Frontal cortex (tissue), 3 donors: ENCODE measurements at regions not wholly inside any gene's neighbourhood (a gene's known extent, or its start where the extent isn't known, plus 50 kb on each side); places are given as distances from the start of the nearest gene placed in this dataset.
"Not testable (repeated sequence)": the region's sequence is repeated elsewhere in the genome, so short reads cannot be mapped to it uniquely, and the experiment has no call there.

ENCODE experiments used
- DNase-seq, 2 donors: peaks; one replicate each; pipeline ENCODE4 v3.0.0; 2012; ENCODE audit warnings: low spot score in 2 of 2
- FAIRE-seq: peaks from 2 replicates; lab custom pipeline; 2012; peaks lifted over from hg19 to GRCh38; lab: Jason Lieb, UNC
- donor health status: control.
- donor health status: control.
- donor health status: control.

DNA sequence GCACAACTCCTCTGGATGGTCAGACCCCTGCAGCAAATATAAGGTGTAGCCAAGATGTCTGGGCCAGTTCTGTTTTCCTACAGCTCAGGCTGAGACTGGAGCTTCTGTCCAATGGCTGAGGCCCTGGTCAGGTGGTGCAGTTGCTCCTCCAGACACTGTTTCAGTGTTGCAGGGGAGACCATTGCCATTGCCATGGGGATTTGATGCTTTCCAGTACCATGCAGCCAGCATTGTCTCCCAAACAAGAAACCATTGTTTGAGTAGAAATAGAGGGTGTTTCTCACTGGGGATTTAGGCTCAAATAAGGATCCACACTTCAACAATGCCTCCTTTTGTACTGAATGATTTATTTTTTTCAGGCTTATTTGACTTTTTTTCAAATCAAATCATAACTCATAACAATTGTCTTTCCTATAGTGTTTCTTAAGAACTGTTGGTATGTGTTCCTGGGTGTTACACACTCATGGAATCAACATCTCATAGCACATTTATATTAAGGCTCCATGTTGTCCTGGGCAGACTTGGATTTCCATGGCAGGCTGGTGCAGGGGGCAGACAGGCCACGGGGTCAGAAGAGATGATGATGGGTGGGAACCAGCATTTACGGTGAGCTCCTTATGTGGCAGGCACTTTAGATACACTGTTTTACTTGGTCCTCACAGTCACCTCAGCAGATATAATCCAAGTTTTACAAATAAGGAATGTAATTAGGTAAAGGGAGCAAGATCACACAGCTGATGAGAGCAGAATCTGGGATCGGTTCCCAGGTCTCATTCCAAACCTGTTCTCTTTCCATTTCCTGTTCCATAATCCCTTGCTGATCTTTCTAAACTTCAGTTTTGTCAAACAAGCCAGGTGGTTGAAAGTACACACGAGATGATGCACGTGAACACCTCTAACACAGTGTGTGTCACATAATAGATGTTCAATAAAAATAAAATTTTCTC, 95.9 kb upstream of the GNAQ start:
- DNase-seq (peak; percentile 20 to 27), FAIRE-seq (peak; percentile 97)

- FAIRE-seq (no peak), DNase-seq (no peak)
Measured at GRCh38 chr9:78123808-78124207, 92.2 kb upstream of the GNAQ start.

DNA sequence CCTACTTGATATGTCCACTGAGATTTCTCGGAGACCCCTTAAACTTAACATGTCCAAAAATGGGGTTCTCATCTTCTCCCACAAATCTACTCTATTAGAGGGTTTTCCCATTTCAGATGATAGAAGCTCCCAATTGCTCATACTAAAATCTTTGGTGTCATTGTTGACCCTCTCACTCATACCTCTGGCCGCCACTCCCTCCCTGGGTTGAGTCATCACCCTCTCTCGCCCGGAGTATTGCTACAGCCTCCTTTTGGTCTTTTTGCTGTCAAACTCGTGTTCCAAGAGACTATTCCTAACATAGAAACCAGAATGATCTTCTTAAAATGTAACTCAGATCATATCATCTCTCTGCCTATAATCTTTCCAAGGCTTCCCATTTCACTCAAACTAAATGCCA, 91.0 kb upstream of the GNAQ start:
- DNase-seq (no peak), FAIRE-seq (no peak)

DNA sequence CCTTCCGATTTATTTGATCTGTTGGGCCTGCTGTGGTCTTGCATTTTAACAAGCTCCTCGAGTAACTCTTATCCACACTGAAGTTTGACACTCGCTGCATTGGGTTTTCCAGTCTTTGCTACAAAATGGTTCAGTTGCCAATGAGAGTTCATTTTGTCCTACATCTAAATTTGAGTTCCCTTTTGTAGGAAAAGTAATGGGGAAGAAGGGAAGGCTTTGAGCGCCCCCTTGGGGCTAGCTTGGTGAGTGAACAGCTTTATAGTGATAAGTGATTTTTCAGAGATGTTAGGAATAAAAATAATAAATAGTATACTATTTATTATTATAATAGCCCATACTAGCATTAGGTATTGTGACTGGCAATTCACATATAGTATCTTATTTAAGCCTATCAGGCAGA, 89.9 kb upstream of the GNAQ start:
- DNase-seq: no peak
- FAIRE-seq: peak; percentile 94

DNA sequence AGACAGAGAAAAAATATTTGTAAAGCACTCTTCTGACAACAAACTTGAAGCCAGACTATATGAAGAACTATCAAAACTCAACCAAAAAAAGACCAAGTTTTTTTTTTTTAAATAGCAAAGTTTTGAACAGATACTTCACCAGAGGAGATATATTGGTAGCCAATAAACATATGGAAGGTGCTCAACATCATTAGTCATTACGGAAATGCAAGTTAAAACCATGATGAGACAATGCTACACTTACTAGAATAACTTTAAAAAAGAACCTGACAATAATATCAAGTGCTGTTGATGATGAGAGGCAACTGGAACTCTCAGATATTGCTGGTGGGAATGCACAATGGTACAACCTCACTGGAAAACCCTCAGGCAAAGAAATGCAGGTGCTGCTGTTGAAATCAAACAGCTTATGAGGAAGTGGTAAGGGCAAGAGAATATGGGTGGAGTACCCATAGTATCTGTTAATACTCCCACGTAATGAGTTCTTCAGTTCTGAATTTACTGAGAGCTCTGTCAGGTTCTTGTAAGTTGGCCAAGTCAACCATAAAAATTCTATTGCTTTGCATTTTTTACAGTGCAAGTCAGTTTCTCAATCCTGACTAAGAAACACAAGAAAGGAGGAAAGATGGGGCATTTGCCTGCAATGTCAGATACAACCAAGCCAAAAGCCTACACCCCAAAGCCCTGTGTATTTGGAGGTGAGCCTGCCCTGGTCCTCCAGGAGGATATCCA, 87.3 kb upstream of the GNAQ start:
- no peak for FAIRE-seq
- DNase-seq: no peak

DNA sequence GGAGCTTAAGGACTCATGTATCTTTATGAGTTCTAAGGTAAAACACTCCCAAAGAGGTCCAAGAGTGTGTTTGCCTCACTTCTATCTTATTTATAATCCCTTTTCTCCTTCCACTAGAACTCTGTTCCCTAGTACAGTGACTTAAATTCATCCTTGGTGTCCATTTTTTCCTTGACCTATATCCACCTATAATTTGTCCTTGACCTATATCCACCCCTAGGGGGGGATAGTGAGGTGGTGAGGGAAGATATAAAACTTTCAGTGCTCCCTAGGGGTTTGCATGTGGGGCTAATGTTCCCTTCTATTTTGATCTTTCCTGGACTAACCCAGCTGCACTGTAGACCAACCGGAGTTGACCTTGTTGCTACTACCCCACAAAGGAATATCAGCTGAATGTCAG, 83.5 kb upstream of the GNAQ start:
- no peak for DNase-seq
- no peak for FAIRE-seq

DNA sequence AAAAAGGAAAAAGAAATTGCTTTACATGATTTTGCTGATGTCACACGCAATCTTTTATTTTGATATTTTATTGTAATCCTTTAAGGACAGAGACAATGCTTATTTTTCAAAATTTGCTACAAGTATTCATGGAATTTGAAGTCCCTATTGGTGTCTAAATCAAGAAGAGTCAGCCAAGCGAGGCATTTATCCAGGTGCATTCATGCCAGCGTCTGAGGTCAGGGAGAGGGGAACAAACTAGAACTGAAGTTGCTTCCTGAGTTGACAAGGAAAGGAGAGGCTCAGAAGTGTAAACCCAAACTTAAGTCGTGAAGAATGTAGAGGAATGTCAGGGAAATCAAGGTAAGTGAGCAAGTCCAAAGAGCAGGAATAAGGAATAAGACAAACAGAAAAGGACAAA, 83.0 kb upstream of the GNAQ start:
- no peak for DNase-seq
- FAIRE-seq: no peak

- FAIRE-seq (no peak), DNase-seq (no peak)
Measured at GRCh38 chr9:78112406-78112805, 80.8 kb upstream of the GNAQ start.

- no peak for FAIRE-seq
- DNase-seq: no peak
Measured at GRCh38 chr9:78112004-78112403, 80.4 kb upstream of the GNAQ start.

- DNase-seq (no peak), FAIRE-seq (no peak)
Measured at GRCh38 chr9:78109075-78109474, 77.5 kb upstream of the GNAQ start.

DNA sequence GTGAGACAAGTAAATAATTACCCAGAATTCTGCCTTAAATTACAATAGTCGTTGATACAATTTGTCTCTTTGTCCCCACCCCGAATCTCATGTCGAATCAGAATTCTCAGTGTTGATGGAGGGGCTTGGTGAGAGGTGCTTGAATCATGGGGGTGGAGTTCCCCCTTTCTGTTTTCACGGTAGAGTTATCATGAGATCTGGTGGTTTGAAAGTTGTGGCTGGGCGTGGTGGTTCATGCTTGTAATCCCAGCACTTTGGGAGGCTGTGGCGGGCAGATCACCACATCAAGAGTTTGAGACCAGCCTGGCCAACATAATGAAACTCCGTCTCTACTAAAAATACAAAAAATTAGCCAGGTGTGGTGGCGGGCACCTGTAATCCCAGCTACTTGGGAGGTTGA, 75.0 kb upstream of the GNAQ start:
- DNase-seq, FAIRE-seq: not testable (repeated sequence)

DNA sequence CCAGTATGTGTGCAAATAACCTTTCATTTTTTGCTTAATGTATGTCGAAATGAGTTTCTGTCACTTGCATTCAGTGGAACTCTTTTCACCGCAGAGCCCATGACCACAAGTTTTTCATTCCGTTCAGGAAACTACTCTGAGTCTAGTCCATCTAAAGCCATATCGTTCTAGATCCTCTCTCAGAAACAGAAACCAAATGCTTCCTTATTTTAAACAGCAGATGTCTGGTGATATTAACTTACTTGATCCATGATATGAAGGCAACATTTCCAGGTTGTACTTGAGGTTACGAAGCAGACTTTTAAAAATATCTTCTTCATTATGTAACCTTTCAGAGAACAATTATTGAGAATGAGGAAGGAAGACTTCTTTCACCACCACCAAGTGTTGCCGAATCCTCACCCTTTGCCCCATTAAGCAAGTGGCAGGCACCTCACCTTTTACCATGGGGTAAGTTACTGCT, 72.4 kb upstream of the GNAQ start:
- FAIRE-seq: no peak
- no peak for DNase-seq

DNA sequence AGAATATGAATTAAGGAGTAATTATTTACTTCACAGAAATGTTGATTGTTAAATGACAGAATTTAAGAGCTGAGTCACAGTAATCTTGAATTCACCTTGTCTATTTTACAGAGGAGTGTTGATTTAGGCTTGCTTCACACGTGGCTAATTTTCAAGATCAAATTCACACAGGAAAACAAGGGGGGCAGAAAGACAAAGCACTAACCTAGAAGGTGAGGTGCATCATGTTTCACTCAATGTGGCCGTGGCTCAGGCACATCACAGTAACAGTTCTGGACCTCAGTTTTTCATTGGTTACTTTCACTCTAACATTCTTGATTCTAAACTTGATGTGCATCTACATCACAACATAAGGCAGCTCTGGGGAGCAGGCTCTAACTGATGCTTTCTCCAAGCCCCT, 69.6 kb upstream of the GNAQ start:
- DNase-seq (no peak), FAIRE-seq (no peak)

GRCh38 chr9:78097541-78097940, 65.9 kb upstream of the GNAQ start:
- no peak for FAIRE-seq

DNA sequence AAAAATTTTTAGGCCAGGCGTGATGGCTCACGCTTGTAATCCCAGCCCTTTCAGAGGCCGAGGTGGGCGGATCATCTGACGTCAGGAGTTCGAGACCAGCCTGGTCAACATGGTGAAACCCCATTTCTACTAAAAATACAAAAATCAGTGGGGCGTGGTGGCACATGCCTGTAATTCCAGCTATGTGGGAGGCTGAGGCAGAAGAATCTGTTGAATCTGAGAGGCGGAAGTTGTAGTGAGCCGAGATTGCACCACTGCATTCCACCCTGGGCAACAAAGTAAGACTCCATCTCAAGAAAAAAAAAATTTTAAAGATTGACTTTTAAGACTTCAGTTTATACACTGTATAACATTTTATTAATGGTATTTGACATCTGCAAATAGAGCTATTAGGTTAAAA, 60.1 kb upstream of the GNAQ start:
- DNase-seq (no peak), FAIRE-seq (no peak)

More at GRCh38 chr9:78097541-78097940, 65.9 kb upstream of the GNAQ start:
- peak in 1 of 2 donors; percentile 32 for DNase-seq

DNA sequence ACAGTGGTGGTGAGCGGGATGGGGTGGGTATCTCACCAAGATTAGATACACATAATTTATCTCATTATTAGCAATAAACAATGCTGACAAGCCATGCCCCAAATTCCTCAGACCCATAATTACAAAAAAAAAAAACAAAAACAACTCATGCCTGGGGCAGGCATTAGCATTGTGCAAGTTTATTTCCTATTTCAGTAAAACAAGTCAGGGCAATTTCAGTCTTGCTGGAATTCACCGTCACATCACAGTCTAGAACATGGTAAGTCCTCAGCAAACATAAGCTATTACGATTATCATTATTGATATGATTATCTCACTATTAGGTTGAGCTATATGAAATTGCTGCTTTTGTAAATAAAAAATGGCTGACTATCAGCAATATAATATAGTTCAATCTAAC, 57.5 kb upstream of the GNAQ start:
- FAIRE-seq: no peak

GRCh38 chr9:78088190-78088589, 56.6 kb upstream of the GNAQ start:
- FAIRE-seq, DNase-seq: not testable (repeated sequence)

More for the DNA sequence above, 57.5 kb upstream of the GNAQ start:
- no peak for DNase-seq
